Hepatic stellate cell (primary cell): ENCODE measurements at regions not wholly inside any gene's neighbourhood (a gene's known extent, or its start where the extent isn't known, plus 50 kb on each side); places are given as distances from the start of the nearest gene placed in this dataset.
A peak's percentile ranks its signal among the peaks of the same experiment; 100 is the strongest.
"Not testable (repeated sequence)": the region's sequence is repeated elsewhere in the genome, so short reads cannot be mapped to it uniquely, and the experiment has no call there.

Experiments used
- DNase-seq: peaks from one replicate; pipeline ENCODE4 v3.0.0; 2011; ENCODE audit warnings: low spot score

GRCh38 chr13:34166406-34166805, 348.5 kb downstream of the RFC3 start:
- no peak for DNase-seq

- no peak for DNase-seq
These were observed 349.4 kb downstream of the RFC3 start for GRCh38 chr13:34167347-34167746.

- DNase-seq, result no peak
These were observed 354.1 kb downstream of the RFC3 start for GRCh38 chr13:34172048-34172447.

GRCh38 chr13:34174671-34175145, 356.8 kb downstream of the RFC3 start:
- no peak for DNase-seq

GRCh38 chr13:34175551-34175950, 357.6 kb downstream of the RFC3 start:
- no peak for DNase-seq

GRCh38 chr13:34176633-34177032, 358.7 kb downstream of the RFC3 start:
- no peak for DNase-seq

- DNase-seq, result no peak
These were observed 361.5 kb downstream of the RFC3 start for GRCh38 chr13:34179481-34179880.

- DNase-seq, result no peak
These were observed 362.0 kb downstream of the RFC3 start for GRCh38 chr13:34179927-34180326.

GRCh38 chr13:34181256-34181655, 363.3 kb downstream of the RFC3 start:
- DNase-seq, result not testable (repeated sequence)

GRCh38 chr13:34189946-34190345, 372.0 kb downstream of the RFC3 start:
- no peak for DNase-seq

- no peak for DNase-seq
These were observed 383.3 kb downstream of the RFC3 start for GRCh38 chr13:34201050-34201913.

- peak; percentile 70 for DNase-seq
These were observed 389.4 kb downstream of the RFC3 start for GRCh38 chr13:34207334-34207733.

- no peak for DNase-seq
These were observed 389.9 kb downstream of the RFC3 start for GRCh38 chr13:34207872-34208271.

- DNase-seq, result no peak
These were observed 390.4 kb downstream of the RFC3 start for GRCh38 chr13:34208336-34208735.

GRCh38 chr13:34210341-34210740, 392.4 kb downstream of the RFC3 start:
- DNase-seq, result no peak

- no peak for DNase-seq
These were observed 396.7 kb downstream of the RFC3 start for GRCh38 chr13:34214686-34215085.

- no peak for DNase-seq
These were observed 398.3 kb downstream of the RFC3 start for GRCh38 chr13:34216256-34216655.

GRCh38 chr13:34217343-34218025, 399.5 kb downstream of the RFC3 start:
- no peak for DNase-seq

GRCh38 chr13:34223984-34224383, 406.0 kb downstream of the RFC3 start:
- no peak for DNase-seq

GRCh38 chr13:34224877-34225276, 406.9 kb downstream of the RFC3 start:
- no peak for DNase-seq

- no peak for DNase-seq
These were observed 412.3 kb downstream of the RFC3 start for GRCh38 chr13:34230271-34230670.

GRCh38 chr13:34241332-34241731, 423.4 kb downstream of the RFC3 start:
- DNase-seq, result no peak

GRCh38 chr13:34243403-34243802, 425.5 kb downstream of the RFC3 start:
- no peak for DNase-seq
